GM19328 (cell line): ENCODE measurements at regions not wholly inside any gene's neighbourhood (a gene's known extent, or its start where the extent isn't known, plus 50 kb on each side); places are given as distances from the start of the nearest gene placed in this dataset.

Source experiments
- ATAC-seq: cut with Tn5 transposase; IDR thresholded peaks from one replicate; pipeline ENCODE4 v1.9.1; 2021; ENCODE audit warnings: mild to moderate bottlenecking, moderate library complexity; ENCODE audit not compliant: unreplicated experiment

DNA sequence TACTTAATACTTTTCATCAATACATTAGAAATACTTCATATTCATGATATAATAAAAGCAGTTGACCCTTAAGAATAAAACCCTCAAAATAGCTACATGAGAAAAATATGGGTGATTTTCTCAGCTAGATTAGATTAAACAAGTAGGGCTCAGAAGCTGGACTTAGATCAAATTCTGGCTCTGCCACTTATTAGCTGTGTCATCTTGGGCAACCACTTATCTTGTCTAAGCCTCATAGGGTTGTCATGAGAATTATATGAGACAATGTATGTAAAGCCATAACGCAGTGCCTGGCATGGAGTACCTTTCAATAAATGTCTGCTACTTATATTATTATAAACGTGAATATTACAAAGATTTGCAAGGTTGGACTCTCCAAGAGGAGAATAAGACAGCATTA lies 84.3 kb upstream of the PGRMC2 start:
- ATAC-seq, result no peak

DNA sequence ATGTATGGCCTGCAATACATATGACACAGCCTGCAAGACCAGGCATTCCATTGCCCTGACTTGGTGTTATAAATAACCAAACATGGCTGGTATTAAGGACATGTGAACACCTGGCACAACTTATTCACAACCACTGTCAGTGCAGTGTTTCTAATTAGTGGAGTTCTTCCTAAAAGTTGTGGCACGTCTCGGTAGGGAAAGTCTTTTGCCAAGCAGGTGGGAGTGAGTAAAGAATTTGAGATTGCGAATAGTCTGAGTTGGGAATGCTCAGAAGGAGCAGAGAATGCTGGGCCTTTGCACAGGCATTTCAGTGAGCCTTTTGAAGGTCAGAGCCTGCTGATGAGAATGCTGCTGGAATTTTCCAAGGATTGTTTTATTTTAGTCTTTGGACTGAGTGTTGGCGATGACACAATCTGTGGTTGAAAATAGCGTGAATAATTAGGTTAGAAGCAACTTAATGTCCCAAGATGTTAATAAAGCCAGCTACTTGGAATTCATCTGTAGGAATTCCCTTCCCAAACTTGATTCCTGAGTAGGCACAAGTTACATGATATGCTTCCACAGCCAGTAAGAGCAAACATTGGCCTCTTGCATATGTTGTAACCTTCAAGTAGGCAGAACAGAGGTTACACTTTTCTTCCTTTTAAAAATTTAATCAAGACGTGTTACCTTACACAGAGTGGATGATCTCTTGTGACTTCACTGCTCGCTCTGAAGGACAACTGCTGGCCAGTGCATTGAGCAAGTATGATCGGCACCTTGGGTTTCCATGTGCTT lies 83.6 kb upstream of the PGRMC2 start:
- ATAC-seq, result no peak

DNA sequence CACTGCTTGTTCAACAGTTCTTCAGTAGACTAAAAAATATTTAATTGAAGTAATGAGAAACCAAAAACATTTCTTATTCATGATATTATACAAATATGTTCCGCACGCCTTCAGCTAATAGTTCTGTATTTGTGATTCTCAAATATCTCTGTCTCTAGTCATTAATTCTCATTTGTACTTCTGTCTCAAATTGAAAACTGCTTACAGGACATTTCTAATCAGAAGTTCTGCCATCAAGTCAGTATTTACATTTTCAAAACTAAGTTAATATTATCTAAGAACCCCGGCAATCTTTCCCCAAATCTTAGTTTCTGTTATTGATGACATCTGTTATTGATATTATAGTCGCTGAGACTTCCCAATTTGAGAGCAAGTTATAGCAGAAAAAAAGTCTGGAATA lies 78.6 kb upstream of the PGRMC2 start:
- no peak for ATAC-seq

DNA sequence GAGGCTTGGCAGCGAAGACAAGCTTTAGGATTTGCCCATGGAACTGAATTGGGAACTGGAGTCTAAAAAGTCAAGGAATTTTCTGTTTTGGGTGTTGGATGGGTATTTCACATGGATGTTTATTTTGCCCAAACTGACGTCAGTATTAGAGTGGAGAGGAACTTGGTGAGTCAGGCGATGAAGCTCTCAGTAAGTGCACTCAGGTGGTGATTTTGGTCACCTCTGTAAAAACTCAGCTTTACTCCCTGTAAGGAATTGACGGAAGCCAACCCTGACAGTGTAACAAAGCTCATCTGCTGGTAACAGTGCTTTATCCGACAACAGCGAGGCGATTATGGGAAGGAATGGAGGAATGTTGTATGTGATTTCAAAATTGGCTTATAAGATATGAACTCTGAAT lies 77.0 kb upstream of the PGRMC2 start:
- no peak for ATAC-seq

DNA sequence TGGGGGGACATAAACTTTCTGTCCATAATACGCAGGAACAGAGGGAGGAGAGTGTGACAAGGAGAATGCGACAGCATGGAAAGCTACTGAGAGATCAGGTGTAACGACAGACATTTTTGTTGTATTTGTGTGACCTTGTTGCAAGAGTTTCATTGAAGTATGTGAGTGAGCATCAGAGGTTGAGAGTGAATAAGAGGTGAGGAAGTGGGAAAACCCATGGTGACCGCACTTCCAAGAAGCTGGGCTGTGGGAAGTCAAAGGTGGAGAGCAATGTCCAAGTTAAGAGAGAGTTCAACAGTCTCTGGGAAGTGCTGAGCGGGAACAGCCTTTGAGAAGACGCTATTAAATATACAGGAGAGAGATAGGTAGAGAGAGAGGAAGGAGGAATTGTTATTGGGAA lies 76.4 kb upstream of the PGRMC2 start:
- ATAC-seq, result no peak

DNA sequence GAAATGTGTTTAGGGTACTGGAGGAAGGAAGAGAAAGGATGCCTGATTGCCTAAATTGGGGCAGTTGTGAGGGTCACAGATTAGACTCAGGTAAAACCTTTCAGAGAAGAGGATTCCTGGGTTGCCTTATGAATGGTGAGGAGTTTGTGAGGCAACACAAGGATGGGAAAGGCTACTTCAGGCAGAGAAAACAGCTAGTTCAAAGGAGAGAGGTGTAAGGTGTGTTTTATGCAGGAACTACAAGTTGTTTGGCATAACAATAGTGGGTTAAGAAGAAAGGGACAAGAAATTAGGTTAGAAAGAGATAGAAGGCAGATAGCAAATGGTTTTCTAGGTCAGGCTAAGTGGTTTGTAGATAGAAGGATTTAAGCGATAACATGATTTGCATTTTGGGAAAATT lies 75.1 kb upstream of the PGRMC2 start:
- no peak for ATAC-seq

DNA sequence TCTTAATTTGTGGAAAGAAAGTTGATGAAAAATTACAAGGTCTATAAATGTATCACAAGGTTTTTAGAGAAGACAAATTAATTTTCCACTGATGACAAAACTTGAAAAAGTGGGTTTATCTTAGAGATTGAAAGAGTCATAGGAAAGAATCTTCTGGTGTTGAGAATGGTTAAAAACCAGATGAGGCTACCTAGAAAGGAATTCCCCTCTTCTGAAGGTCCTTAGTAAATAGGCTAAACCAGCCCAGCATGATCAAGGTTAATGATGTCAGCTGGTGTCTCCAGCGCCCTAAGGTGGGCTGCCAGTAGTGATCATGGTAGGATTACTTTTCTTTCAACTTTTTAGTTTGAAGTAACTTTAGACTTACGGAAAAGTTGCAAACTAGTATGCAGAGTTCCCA lies 71.8 kb upstream of the PGRMC2 start:
- no peak for ATAC-seq

DNA sequence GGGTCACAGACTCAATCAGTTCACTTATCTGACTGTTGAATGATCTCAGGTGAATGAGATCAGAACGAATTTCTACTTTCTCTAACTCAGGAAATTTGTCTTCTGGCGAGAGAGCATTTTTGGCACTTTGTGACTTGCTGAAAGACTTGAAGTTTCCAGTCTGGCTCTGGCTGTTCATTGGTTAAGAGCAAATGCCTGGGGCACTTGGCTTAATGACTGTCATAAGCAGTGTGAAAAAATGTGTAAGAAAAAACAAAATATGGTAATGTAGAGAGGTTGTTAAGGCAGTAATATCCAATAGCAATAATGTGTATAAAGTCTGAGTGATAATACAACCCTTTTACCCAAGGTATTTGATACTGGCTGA lies 71.3 kb upstream of the PGRMC2 start:
- ATAC-seq, result no peak

DNA sequence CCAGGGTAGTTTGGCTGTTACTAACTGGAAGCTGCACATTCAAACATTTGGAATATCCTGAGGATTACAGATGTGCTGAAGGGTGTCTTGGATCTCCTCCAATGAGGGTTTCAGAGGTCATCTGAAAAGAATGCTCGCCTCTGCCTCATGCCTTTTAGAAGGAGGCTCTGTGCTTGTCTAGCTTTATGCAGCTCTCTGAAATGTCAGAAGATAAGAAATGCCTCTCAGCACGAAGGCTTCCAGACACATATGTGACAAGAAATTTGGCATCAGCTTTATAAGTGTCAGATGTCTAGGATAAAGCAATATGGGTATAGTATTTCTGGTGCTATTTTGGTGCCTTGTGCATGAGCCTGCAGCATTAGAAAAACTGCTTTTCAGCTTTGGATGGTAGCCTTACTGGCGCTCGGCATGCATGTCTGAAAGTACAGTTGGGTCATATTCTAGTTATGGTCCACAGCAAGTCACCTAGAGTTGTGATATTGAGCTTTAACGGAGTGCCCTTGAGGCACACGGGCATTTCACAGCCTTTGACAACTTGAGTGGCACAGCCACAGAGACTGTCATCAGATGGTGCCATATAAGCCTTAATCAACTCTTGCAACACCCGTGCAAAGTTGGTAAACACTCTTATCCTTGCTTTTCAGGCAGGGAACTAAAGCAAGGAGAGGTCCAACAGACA lies 70.8 kb upstream of the PGRMC2 start:
- no peak for ATAC-seq

DNA sequence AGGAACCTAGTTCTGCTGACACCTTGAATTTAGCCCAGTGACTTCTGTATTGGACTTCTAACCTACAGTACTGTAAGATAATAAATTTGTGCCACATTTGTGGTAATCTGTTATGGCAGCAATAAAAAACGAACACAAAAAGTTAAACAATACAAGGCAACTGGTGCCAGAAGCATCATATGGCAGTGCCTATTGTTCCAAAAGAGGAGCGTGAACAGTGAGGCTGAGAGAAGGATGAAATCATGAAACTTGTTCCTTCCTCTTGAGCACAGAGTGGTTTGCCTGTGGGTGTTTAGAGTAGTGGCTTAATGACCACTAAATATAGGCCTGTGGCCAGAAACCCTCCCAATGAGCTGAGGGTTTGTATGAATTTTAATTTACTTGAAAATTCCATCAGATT lies 69.7 kb upstream of the PGRMC2 start:
- no peak for ATAC-seq

DNA sequence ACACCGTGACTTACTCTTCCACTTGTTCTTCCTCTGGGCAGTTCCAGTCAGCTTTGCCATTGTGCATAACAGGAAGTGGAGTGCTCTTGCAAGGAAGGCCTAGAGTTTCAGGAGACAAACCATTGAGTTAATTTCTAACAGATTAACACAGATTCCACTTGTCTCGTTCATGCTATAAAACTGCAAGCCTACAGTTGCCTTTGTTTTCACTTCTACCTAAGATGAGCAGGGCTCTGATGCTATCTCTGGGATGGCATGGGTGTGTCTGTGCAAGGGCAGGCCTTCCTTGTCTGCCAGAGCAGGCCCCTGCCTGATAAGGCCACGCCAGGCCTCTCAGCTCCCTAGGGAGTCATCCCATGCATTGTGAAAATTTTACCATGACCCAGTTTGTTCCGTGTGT lies 67.7 kb upstream of the PGRMC2 start:
- ATAC-seq, result no peak

DNA sequence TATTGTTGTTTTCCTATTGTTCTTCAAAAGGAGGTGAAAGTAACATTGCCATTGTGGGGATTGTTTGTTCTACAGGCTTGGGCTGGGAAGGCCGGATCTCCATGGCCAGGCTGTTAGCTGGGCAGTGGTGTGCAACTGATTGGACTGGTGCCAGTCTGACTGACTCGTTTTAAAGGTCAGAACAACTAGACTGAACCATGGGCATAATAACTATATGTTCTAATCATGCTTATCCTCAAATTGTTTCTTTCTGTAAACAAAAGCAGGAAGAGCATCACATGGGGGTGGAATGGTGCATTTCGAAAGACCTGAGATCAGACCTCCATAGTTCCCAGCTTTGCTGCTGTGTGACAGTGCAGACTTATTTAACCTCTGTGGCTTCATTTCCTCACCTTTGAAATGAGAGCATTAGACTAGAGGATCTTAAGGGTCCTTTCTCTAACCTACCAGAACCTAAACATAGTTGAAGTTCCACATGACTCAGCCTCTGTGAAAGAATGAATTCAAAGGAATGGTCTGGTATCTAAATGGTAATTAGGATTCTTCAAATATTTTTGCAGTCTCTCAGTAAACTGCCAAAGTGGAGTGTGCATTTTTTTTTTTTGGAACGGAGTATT lies 66.7 kb upstream of the PGRMC2 start:
- ATAC-seq, result no peak

DNA sequence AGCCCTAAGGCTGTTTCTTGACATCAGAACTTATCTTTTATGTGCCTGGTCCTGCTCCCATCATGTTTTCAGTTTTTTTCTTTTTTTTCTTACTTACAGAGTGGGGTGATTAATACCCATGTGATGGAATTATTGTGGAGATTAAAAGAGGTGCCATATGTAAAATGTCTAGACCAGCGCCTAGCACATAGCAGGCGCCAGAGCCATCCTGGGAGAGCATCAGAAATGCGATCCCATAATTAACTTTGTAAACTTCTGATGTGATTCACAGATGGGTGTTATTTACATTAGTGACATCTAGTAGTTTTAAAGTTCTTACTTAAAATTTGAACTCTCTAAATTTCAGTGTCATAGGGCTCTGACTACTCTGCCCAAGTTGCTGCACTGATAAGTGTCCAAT lies 66.2 kb upstream of the PGRMC2 start:
- ATAC-seq, result no peak

DNA sequence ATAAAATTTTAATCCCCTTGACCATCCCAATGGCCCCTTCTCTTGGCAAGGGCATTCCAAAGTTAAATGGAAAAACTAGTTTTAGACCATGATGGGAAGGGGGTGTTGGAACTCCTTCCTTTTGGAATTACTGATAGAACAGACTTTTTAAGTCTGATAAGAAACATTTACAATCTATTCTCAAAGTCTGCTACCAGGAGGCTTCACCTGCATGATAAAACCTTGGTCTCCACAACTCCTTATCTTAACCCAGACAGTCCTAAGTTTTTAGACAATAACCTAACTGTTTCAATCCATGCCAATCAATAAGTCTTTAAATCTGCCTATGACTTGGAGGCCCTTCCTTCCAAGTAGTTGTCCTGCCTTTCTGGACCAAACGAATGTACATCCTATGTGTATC lies 63.9 kb upstream of the PGRMC2 start:
- no peak for ATAC-seq

DNA sequence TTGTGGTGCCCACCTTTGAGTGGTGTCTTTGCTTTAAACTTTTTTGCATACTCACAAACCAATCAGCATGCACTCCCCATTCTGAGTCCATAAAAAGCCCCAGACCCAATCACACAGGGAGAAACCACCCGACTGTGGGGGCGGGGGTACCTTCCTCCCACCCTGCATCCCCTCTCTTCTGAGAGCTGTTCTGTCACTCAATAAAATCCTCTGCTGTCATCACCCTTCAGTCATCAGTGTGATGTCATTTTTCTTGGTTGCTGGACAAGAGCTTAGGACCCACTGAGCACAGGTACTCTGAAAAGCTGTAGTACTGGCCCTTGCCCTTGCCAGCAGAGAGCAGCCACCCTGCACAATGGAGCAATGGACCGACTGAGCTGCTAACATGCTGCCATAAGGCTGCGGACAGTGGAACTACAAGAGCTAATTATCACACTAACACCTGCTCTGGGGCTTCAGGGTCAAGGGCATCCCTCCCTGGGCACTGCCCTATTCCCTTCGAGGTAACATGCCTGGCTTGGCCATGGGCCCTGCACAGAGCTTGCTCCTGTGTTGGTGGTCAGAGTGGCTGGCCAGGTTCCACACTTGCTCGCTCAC lies 62.9 kb upstream of the PGRMC2 start:
- no peak for ATAC-seq

DNA sequence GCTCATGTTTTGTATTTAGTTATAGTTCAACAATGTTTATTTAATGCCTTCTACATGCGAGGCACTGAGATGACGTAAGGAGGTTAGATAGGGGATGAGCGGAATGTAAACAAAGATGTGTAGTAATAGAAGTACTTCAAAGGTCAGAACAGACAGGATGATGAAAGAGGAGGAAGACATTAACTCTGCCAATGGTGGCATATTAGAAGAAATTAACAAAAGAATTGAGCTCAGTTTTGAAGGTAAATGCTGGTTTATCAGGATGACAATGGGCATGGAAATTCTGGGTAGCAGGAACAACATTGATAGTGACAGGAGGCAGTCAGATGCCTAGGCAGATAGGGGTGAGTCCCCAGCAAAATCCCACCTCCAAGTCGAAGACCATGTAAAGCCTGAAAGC lies 62.3 kb upstream of the PGRMC2 start:
- ATAC-seq, result no peak

DNA sequence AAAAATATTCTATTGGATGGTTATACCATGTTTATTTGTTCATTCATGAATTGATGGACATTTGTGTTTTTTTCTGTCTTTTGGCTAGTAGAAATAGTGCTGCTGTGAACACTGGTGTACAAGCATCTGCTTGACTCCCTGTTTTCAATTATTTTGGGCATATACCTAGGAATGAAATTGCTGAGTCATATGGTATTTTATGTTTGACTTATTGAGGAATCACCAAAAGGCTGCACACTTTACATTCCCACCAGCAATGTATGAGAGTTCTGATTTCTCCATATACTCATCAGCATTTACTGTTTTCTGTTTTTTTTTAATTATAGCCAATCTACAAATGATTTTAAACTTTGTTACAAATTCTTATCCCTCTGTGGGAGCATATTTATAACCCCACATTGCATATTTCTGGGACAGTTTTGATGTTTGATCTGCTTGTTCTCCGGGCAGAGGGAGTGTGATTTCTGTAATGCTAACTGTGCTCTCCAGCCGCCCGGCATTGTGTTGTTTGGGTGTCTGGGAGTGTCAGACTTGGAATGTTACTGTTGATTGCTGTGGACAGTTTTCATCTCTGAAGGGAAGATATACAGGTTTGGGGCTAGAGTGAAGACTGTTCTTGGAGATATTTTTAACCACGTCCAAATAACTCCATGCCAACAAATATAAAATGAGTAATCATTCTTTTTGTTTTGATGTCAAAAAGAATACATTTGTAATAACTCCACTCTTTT lies 60.5 kb upstream of the PGRMC2 start:
- ATAC-seq, result no peak

DNA sequence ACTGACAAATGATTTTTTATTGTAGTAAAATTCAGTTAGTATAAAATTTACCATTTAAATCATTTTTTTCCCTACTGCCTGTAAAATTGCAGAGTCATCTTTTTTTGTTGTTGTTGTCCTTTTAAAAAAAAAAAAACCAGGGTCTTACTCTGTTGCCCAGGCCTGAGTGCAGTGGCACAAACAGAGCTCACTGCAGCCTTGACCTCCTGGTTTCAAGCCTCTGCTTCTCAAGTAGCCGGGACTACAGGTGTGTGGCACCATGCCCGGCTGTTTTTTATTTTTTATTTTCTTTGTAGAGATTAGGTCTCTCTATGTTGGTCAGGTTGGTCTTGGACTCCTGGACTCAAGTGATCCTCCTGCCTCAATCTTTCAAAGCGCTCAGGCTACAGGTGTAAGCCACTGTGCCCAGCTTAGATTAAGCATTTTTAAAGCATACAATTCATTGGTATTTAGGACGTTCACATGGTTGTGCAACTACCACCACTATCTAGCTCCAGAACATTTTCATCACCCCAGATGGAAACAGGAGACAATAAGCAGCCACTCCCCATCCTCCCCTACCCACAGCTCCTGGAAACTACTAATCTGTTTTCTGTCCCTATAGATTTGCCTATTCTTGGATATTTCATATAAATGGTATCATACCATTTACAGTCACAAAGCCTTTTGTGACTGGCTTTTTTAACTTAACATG lies 59.7 kb upstream of the PGRMC2 start:
- no peak for ATAC-seq

DNA sequence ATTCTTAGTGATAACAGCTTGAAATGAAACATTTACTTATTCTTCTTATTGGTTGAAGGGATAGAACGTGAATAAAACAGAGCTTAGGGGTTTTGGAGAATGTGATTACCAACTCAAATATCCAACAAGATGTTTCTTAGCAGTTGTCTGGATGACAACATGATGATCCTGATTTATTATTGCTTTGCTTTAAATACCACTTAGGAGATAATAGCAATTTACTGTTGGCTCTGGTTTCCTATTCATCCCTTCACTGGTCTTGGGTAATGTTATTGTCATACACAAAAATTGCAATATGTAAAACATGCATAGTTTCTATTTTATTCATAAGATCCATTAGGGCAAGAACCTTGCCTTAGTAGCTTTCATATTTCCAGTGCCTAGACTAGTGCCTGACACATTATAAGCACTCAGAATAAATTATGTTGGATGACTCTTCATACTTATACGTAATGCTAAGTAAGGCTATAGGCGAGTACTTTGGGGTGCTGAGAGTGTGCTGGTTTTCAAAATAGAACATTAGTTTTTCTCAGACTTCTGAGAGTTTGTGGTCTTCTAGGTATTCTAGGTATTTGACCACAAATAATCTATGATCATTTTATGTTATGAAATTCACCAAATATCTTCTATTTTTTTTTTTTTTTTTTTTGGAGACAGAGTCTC lies 58.6 kb upstream of the PGRMC2 start:
- no peak for ATAC-seq

DNA sequence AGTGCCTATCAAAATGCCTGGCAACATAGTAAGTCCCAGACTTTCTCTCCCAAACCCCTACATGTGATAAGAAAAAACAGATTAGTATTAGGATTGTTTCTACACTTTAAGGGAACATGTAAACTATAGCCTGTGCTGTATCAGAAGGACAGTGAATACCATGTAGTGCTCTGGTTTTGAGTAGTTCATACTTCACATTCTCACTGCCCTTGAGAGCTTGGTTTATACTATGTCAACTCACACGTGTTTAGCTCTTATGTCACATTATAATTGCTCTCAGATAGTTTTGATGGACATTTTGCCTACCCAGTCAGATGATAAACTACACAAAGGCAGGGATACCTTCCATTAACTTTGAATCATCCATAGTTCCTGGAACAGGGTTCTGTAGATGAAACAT lies 58.0 kb upstream of the PGRMC2 start:
- no peak for ATAC-seq
